NCI-H128 (cell line): ENCODE measurements at regions not wholly inside any gene's neighbourhood (a gene's known extent, or its start where the extent isn't known, plus 50 kb on each side); places are given as distances from the start of the nearest gene placed in this dataset.

Experiments used
- DNase-seq: peaks from one replicate; lab custom pipeline; 2025; ENCODE audit not compliant: unreplicated experiment; lab: John Stamatoyannopoulos, UW

GRCh38 chr5:156232251-156232869, 94.6 kb upstream of the SGCD start:
- DNase-seq: no peak

DNA sequence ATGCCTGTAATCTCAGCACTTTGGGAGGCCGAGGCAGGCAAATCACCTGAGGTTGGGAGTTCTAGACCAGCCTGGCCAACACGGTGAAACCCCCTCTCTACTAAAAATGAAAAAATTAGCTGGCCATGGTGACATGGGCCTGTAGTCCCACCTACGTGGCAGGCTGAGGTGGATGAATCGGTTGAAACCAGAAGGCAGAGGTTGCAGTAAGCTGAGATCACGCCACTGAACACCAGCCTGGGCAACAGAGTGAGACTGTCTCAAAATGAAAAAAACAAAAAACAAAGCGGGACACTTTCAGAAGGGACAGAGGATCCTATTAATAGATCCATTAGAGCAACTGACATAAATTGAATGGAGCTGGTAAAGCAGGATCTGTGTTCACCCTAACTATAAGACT, 89.6 kb upstream of the SGCD start:
- DNase-seq: no peak

GRCh38 chr5:156239800-156240199, 87.2 kb upstream of the SGCD start:
- no peak for DNase-seq

- no peak for DNase-seq
These were observed 86.5 kb upstream of the SGCD start for GRCh38 chr5:156240414-156240813.

DNA sequence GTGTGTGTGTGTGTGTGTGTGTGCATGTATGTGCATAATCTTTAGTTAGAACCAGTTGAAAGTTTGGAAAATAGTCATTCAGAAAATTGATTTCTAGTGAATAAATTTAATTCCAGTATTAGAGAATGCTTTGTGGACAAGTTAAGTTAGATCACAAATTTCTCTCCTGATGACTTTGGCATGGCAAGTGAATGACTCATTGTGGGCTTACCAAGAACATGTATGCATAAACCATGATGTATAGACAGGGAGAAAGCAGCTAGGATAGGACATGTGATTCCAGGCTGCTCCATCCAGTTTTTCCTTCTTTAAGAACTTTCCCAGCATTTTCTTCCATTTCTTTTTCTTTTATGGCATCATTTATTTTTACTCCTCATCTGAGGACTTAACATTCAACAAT, 85.7 kb upstream of the SGCD start:
- no peak for DNase-seq

DNA sequence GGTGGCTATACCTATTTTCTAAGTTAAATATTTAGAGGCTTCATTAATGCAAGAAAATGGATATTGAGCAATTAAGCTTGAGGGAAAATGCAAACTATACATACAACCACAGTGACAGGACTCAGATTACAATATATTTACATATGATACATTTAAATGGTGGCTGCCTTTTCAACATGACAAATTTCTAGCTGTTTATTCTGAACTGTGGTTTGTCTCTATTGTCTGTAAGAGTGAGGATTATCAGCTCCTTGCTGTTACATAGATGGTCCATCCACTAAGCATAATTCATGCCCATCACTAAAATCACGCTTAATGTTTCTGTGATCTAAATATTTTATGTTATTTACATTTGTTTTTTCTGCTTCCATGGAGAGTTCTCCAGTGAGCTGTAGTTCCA, 81.1 kb upstream of the SGCD start:
- DNase-seq: no peak

DNA sequence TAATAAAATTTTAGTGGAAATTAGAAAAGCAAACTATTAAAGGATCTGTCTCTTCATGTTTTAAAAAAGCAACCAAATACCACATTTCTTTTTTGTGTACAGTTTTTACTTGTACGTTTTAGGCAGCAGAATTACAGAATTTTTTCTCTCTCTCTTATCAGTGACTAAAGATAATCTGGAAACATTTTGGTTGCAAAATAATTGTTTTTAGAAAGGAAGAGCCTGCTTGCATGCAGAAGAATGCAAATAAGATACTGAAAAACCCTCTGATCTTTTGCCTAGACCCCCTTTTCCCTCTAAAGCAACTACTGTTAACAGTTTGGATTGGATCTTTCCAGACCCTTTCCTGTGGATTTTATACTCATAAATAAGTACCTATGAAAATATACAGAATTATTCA, 75.9 kb upstream of the SGCD start:
- DNase-seq: no peak

DNA sequence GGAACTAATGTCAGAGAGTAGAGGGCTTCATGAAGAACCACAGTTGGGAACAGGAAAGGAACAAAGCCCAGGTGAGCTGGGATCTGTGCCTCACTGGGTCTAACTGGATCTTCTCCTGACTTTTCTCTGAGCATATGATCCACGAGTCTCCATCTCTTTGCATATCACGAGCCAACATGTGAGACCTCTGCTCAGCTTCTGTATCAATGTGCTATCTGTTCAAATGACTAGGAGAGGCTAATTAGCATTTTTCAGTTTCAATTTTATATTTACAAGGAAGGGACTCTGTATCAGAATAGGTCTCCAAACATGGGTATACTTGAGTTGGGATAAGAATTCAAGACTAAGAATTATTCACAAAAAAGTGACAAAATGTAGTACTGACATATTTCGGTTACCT, 73.8 kb upstream of the SGCD start:
- no peak for DNase-seq

DNA sequence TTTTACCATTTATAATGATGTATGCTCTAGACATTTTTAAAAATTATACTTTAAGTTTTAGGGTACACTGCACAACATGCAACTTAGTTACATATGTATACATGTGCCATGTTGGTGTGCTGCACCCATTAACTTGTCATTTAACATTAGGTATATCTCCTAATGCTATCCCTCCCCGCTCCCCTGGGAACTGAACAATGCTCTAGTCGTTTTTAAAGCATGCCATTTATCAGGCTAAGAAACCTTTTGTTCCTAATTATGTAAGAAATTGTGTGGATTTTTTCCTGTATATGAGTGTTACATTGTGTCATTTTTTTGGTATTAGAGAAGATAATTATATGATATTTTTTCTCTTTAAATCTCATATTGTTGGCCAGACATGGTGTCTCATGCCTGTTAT, 72.8 kb upstream of the SGCD start:
- no peak for DNase-seq

DNA sequence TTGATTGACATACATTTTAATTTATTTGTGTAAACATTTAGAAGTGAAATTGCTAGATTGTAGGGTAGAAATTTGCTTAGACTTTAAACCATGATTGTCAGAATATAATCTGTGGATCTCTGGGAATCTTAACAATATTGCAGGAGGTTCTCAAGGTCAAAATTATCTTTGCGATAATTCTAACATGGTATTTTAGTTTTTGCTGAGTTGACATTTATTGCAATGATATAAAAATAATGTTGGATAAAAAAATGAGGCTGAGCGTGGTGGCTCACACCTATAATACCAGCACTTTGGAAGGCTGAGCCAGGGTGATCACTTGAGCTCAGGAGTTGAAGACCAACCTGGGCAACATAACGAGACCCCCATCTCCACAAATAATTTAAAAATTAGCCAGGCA, 70.3 kb upstream of the SGCD start:
- DNase-seq: no peak

- DNase-seq: no peak
These were observed 68.0 kb upstream of the SGCD start for GRCh38 chr5:156258934-156259333.

DNA sequence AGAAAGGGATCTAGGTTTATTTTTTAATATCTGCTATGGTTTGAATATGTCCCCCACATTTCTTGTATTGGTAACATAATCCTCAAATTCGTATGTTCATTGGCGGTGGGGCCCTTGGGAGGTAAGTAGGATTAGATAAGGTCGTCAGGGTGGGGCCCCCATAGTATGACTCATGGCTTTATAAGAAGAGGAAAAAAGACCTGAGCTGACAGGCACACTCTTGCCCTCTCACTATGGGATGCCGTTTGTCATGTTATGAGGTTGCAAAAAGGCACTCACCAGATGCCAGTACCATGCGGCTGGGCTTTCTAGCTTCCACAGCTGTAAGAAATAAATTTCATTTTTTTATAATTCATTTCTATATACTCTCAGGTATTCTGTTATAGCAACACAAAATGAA, 67.3 kb upstream of the SGCD start:
- no peak for DNase-seq

DNA sequence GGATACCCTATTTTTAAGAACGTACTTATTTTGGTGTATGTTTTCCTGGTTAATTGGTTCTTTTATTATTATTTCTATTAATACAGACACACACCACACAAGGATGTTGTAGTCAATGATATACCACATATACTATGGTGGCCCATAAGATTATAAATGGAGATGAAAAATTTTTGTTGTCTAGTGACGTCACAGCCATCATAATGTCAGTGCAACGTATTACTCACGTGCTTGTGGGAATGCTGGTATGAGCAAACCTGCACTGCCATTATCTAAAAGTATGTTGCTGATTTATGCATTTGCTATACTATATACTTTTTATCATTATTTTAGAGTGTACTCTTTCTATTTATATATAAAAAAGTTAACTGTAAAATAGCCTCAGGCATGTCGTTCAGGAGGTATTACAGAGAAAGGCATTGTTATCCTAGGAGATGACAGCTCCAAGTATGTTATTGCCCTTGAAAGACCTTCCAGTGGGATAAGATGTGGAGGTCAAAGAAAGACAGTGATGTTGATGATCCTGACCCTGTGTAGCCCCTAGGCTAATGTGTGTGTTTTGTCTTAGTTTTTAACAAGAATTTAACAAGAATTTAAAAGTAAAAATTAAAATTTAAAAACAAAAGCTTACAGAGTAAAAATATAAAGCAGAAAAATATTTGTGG, 65.6 kb upstream of the SGCD start:
- DNase-seq: no peak

DNA sequence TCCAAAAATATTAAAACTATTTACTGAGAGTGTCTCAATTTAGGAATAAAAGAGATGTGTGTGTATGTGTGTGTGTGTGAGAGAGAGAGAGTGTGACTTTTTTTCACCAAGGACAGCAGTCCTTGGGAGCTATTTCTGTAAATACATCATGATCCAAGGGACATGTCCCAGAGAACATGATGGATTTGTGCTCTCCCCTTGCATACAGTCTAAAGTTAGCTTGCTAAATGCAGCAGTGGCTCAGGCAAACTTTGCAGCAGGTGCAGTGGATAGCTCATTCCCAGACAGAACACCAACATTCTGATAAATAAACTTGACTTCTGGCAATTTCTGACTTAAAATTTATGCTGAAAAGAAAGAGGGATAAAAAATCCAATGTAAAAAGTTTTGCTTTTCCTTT, 55.4 kb upstream of the SGCD start:
- no peak for DNase-seq

DNA sequence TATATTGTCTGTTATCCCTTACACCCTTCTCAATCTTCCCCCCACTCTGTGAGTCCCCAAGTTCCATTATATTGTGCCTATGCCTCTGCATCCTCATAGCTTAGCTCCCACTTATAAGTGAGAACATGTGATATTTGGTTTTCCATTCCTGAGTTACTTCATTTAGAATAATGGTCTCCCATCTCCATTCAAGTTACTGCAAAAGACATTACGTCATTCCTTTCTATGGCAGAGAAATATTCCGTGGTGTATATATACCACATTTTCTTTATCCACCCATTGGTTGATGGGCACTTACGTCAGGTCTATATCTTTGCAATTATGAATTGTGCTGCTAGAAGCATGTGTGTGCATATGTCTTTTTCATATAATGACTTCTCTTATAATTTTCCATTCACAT, 54.8 kb upstream of the SGCD start:
- no peak for DNase-seq

DNA sequence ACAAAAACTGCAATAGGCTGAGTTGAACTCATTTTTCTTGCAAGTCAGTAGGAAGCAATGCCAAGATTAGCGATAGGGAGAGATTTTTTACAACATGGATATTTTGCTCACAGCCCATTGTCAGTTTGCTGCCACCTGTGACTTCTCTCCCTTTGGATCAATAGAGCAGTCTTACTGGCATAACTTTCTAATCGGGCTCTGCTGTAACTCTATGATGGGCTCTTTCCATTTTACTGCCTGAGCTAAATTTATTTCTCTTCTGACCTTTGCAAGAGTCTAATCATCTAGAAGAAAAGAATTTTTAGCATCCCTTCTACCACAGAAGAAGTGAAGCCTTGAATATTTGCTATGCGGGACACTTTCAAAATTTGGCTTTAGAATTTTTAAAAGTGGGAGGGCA, 53.6 kb upstream of the SGCD start:
- DNase-seq: no peak

DNA sequence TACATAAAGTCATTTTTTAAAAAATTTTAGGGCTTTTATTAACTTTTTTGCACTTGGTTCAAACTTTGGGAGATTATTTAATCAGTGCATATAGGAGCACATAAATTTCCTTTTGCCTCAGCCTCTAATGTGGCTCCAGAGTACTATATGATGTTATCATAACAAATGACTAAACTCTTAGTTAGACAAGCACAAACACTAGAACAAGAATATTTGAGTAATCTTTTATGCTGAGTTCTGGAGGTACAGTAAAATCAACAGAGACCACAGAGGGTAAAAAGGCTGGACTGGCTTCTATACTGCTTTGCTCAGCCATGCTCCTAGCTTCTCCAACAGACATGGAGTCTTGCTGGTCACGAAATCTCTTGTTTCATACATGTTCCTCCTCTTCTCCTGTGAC, 52.5 kb upstream of the SGCD start:
- DNase-seq: no peak
